22Rv1 (cell line): ENCODE measurements at regions not wholly inside any gene's neighbourhood (a gene's known extent, or its start where the extent isn't known, plus 50 kb on each side); places are given as distances from the start of the nearest gene placed in this dataset.

Experiments
- ZFX ChIP-seq: fragments of 450-650 bp; IDR thresholded peaks from 2 replicates; pipeline ENCODE4 v1.6.1; 2017; ENCODE audit warnings: antibody characterized with exemption, borderline replicate concordance
- TF ChIP-seq, protein P1 (sequence below): fragments of 450-650 bp; IDR thresholded peaks from 2 replicates; pipeline ENCODE4 v1.5.1; 2017; ENCODE audit warnings: mild to moderate bottlenecking

DNA sequence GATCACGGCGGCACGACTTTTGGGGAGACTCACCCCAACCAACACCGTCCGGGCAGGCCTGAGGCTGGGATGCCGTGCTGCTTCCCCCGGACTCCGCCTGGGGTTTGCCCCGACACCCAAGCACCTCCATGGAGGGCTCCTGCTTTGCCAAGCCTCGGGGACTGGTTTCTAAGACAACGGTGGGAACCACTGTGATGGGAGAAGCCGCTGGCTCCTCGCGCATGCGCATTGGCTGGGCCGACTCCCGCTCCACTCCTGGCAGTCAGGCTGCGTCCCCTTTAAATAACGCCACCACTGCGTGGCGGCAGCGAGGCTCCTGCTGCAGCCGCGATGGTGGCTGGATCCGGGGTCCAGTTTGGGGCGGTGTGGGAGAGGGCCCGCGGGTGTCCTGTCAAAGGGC lies 201.0 kb downstream of the ZNF716 start:
- TF ChIP-seq, protein P1, sequence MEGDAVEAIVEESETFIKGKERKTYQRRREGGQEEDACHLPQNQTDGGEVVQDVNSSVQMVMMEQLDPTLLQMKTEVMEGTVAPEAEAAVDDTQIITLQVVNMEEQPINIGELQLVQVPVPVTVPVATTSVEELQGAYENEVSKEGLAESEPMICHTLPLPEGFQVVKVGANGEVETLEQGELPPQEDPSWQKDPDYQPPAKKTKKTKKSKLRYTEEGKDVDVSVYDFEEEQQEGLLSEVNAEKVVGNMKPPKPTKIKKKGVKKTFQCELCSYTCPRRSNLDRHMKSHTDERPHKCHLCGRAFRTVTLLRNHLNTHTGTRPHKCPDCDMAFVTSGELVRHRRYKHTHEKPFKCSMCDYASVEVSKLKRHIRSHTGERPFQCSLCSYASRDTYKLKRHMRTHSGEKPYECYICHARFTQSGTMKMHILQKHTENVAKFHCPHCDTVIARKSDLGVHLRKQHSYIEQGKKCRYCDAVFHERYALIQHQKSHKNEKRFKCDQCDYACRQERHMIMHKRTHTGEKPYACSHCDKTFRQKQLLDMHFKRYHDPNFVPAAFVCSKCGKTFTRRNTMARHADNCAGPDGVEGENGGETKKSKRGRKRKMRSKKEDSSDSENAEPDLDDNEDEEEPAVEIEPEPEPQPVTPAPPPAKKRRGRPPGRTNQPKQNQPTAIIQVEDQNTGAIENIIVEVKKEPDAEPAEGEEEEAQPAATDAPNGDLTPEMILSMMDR = peak; percentile 17; the same call in 1 of the 2 replicates
- no peak for TF ChIP-seq ZFX
